Transverse colon (tissue), 3 donors: ENCODE measurements at regions not wholly inside any gene's neighbourhood (a gene's known extent, or its start where the extent isn't known, plus 50 kb on each side); places are given as distances from the start of the nearest gene placed in this dataset.

Experiments
- CTCF ChIP-seq, 5 experiments: fragments of 200-600 bp in 3 of 5; fragments of 450-650 bp in 2 of 5; sonication (generic) in 3 of 5; IDR thresholded peaks; 1 replicate in 2 of 5; 2 replicates in 3 of 5; pipeline ENCODE4 v1.5.1; 2016 to 2017; ENCODE audit warnings: antibody characterized with exemption in 5 of 5, inconsistent platforms in 3 of 5, mild to moderate bottlenecking in 2 of 5, moderate library complexity in 1 of 5
- EP300 ChIP-seq: sonication (generic); formaldehyde crosslinking; IDR thresholded peaks from one replicate; pipeline ENCODE4 v1.6.1; 2017; ENCODE audit warnings: antibody characterized with exemption, low read depth
- POLR2A ChIP-seq: fragments of 450-650 bp; IDR thresholded peaks from one replicate; pipeline ENCODE4 v1.6.1; 2016; ENCODE audit warnings: antibody characterized with exemption, mild to moderate bottlenecking, moderate library complexity

GRCh38 chr3:74347563-74348268, 266.7 kb downstream of the CNTN3 start:
- TF ChIP-seq CTCF (IDR thresholded peaks at IDR 0.05) (no peak), POLR2A (no peak), EP300 (no peak)
